ENCODE measurements at regions not wholly inside any gene's neighbourhood (a gene's known extent, or its start where the extent isn't known, plus 50 kb on each side); places are given as distances from the start of the nearest gene placed in this dataset.

- no peak for DNase-seq (ENCODE audit: low read depth)
- no peak overlapping the region for H3K4me3 ChIP-seq (ENCODE audit: low read depth, low read length)
- TF ChIP-seq MYC (IDR thresholded peaks at IDR 0.05; ENCODE audit: low read depth, low read length) (no peak), MAX (IDR thresholded peaks at IDR 0.05; ENCODE audit: low read depth, low read length) (no peak), CTCF (IDR thresholded peaks at IDR 0.05; ENCODE audit: low read depth, low read length) (no peak), POLR2A (IDR thresholded peaks at IDR 0.05; ENCODE audit: extremely low read depth, insufficient read length) (no peak)
These were observed 333.8 kb upstream of the CTNND2 start for GRCh38 chr5:12237837-12238575.

DNA sequence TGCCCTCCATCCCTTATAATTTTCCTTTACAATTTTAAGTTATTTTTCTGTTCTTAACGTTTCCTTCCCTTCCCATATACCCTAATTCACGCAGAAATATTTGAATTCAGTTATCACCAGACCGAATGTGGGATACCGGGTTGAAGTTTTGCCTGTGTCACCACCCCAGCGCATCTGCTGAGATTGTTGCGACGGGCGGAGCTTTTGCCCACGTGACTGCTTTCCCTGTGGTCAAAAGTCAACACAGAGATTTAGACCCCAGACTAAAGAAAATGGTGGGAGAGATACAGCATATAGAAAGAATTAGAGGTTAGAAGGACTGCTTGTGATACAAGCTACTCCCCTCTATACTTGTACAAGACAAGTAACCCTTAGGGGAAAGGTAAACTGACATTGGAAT, 326.4 kb upstream of the CTNND2 start:
- H3K4me3 ChIP-seq (ENCODE audit: low read depth, low read length) = no peak overlapping the region
- no peak for DNase-seq (ENCODE audit: low read depth)
- TF ChIP-seq MYC (IDR thresholded peaks at IDR 0.05; ENCODE audit: low read depth, low read length) = no peak
- no peak for TF ChIP-seq CTCF (IDR thresholded peaks at IDR 0.05; ENCODE audit: low read depth, low read length)
- TF ChIP-seq MAX (IDR thresholded peaks at IDR 0.05; ENCODE audit: low read depth, low read length) = no peak
- no peak for TF ChIP-seq POLR2A (IDR thresholded peaks at IDR 0.05; ENCODE audit: extremely low read depth, insufficient read length)

- no peak overlapping the region for H3K4me3 ChIP-seq (ENCODE audit: low read depth, low read length)
- no peak for DNase-seq (ENCODE audit: low read depth)
- TF ChIP-seq MYC (IDR thresholded peaks at IDR 0.05; ENCODE audit: low read depth, low read length) = no peak
- TF ChIP-seq POLR2A (IDR thresholded peaks at IDR 0.05; ENCODE audit: extremely low read depth, insufficient read length) = no peak
- TF ChIP-seq CTCF (IDR thresholded peaks at IDR 0.05; ENCODE audit: low read depth, low read length) = no peak
- TF ChIP-seq MAX (IDR thresholded peaks at IDR 0.05; ENCODE audit: low read depth, low read length) = no peak
These were observed 312.8 kb upstream of the CTNND2 start for GRCh38 chr5:12217039-12217438.

DNA sequence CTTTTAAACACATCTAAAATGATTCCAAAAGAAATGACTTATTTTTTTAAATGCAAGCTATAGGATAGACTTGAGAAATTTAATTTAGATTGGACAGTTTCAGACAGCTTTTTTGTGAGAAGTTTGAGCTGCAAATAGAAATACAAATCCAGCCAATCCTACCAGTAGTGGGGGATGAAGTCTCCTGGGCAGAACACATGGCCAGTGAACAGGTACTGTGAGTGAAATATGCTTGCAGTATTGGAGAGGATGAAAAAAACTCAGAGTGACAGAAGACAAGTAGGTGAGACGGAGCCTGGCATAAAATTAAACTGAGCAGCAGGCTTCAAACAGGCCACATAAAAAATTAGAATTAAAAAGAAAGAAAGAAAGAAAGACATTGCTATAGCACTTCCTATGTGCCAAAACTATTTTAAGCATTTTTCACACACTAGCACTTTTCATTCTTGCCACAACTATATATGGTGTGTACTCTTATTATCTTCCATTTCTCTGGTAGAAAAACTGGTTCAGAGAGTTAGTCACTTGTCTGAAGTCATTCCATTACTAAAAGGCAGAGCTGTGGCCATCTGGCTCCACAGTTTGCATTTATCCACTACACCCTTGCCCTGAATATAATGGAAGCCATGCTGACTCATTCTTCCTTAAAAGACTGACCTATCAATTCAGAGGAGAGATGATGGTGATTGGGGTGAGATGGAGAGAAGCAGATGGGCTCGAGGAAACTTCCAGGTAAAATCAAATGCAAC, 310.2 kb upstream of the CTNND2 start:
- H3K4me3 ChIP-seq (ENCODE audit: low read depth, low read length) = no peak overlapping the region
- TF ChIP-seq CTCF (IDR thresholded peaks at IDR 0.05; ENCODE audit: low read depth, low read length) = no peak
- TF ChIP-seq POLR2A (IDR thresholded peaks at IDR 0.05; ENCODE audit: extremely low read depth, insufficient read length) = no peak
- no peak for TF ChIP-seq MAX (IDR thresholded peaks at IDR 0.05; ENCODE audit: low read depth, low read length)
- no peak for TF ChIP-seq MYC (IDR thresholded peaks at IDR 0.05; ENCODE audit: low read depth, low read length)
- no peak for DNase-seq (ENCODE audit: low read depth)

DNA sequence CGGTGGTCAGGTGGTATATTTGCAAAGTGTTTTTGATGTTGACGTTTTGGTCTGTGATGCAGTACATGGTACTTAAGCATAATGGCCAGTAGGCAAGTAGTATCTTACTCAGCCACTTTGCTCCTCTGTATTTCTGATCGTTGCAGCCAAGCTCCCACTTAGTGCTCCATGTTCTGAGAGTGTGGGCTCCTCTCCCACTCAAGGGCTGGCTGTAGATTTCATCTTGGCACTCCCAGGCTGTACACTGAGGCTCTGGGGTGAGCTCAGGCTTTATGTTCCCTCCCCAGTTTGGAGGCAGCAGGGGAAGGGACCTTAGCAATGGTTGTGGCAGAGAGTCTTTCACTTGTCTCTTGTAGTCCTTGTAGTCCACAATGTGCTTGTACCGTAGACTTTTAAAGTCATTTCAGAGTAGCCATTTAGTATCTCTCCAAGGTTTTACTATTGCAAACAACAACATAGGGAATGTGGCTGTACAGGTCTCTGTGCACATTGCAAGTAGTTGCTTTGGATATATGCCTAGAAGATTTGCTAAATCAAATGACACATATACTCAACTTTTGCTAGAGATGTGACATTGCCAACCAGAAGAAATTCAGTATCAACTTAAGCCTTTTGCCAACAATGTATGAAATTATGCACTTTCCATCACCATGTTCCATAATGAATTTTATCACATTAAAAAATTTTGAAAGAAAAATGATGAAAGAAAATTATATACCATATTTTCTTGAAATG, 304.3 kb upstream of the CTNND2 start:
- no peak overlapping the region for H3K4me3 ChIP-seq (ENCODE audit: low read depth, low read length)
- TF ChIP-seq MAX (IDR thresholded peaks at IDR 0.05; ENCODE audit: low read depth, low read length) = no peak
- TF ChIP-seq CTCF (IDR thresholded peaks at IDR 0.05; ENCODE audit: low read depth, low read length) = no peak
- TF ChIP-seq POLR2A (IDR thresholded peaks at IDR 0.05; ENCODE audit: extremely low read depth, insufficient read length) = no peak
- no peak for DNase-seq (ENCODE audit: low read depth)
